SHP77 (cell line): ENCODE measurements at regions not wholly inside any gene's neighbourhood (a gene's known extent, or its start where the extent isn't known, plus 50 kb on each side); places are given as distances from the start of the nearest gene placed in this dataset.

ENCODE experiments used
- DNase-seq, 2 experiments: peaks; one replicate each; lab custom pipeline; 2025; lab: John Stamatoyannopoulos, UW

GRCh38 chr4:20302336-20302735, 50.6 kb downstream of the SLIT2 start:
- DNase-seq = no peak

- DNase-seq = no peak
These were observed 54.3 kb downstream of the SLIT2 start for GRCh38 chr4:20305976-20306375.

DNA sequence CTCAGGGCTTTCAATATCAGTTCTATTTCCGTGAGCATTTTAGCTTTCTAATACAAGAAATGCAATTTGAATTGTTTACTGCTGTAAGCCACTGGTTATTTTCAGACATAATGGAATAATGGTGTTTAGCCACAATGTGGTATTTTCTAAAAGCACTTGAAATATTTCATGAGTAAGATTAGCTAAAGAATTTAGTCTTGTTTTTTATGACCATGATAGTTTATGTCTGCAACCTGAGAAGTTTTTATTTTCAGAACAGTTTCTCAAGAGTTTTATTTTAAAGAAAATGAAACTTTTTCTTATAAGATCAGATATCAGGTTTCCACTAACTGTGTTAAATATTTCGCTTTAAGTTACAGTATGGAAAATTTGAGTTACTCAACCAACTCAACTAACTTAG, 60.2 kb downstream of the SLIT2 start:
- no peak for DNase-seq

DNA sequence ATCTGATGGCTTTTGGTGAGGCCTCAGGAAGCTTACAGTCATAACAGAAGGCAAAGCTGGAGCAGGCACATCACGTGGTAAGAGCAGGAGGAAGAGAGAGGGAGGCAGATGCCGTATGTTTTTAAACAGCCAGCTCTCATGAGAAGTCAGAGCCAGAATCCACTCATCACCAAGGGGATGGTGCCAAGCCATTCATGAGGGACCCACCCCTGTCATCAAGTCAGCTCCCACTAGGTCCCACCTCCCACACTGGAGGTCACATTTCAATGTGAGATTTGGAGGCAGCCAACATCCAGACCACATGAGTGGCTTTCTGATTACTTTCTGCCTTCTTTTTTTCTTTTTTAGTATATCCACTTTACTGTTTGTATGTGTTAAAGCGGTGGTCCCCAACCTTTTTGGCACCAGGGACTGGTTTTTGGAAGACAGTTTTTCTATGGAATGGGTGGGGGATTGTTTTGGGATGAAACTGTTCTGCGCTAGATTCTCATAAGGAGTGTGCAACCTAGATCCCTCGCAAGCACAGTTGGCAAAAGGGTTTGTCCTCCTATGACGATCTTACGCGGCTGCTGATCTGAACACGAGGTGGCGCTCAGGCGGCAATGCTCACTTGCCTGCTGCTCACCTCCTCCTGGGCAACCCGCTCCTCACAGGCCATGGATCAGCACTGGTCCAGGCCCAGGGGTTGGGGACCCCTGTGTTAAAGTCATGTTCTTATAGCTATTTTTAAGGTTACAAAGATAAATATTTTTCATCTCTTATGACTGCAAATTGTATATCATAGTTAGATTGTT, 61.7 kb downstream of the SLIT2 start:
- DNase-seq = no peak

DNA sequence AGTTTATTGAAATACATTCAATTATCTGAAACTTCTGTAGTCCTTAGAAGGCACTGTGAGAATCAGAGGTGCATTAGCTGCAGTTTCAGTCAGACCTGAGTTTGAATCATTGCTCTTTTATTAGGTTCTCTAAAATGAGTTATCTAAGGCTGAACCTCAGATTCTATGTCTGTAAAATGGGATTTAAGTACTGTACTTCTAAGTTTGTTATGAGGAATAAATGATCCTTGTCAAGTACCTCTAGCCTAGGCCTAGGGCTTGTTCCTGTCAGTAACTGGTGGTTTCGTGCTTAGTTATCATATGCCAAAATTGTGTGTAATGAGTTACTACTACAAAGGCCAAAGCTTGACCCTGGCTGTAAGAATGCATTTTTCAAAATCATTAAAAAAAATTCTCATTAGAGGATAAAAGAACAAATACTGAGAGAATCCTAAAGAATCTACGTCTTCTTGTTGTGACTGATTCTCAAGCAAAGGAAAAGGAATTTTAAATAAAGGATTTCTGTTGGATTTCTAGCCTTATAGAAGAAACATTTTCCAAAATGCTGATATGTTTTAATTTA, 65.8 kb downstream of the SLIT2 start:
- no peak for DNase-seq

- no peak for DNase-seq
These were observed 66.5 kb downstream of the SLIT2 start for GRCh38 chr4:20318001-20318908.

DNA sequence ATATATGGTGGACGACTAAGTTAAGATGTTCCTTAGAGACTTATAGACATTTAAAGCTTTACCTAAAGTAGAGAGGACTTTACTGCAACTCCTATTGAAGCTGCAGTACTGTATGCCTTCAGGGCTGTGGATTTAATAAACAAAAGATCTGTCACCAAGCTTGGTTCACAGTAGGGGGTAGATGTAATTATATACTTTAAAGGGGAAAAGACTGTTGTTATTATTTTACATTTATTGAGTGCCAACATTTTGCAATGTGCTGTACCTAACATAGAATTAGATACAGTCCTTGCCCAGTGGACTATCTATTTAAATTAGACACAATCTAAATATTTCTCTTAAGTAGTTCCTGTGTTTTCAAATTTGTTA, 67.2 kb downstream of the SLIT2 start:
- no peak for DNase-seq

DNA sequence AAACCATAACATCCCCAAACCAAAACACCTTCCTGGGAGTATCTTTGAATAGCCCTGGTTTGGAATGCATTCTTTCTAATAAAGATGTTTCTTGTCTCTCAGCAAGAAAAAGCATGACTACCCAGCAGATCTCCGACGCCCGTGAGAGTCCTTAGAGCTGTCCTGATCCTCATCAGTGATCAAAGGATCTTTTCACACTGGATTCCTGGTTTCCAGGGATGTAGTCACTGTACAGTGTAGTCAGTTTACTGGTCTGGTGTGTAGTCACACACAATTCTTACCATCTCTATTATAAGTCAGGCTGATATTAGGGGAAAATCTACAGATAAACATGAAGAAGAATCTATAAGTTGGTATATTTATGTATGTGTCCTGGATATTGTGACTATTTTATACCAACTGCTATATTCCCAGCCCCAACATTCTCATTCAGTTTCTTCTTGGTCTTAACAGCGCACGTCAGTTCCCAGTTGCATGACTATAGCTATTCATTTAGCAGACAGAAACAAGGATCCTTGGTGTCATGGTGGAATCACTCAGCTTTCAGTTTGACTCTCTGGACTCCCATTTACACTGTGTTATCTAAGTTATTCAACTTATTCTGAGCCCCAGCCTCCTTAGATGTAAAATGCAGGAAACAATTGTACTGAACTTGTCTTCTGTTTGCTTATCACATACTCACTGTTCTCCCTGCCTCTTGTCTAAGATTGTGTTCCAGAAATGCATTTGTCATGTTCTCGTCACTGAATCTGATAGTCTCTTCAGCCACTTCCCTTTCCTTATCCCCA, 68.3 kb downstream of the SLIT2 start:
- DNase-seq = no peak

GRCh38 chr4:20323991-20324390, 72.3 kb downstream of the SLIT2 start:
- no peak for DNase-seq

- DNase-seq = no peak
These were observed 74.8 kb downstream of the SLIT2 start for GRCh38 chr4:20326460-20326859.

GRCh38 chr4:20326977-20327376, 75.3 kb downstream of the SLIT2 start:
- no peak for DNase-seq

- DNase-seq = no peak
These were observed 76.1 kb downstream of the SLIT2 start for GRCh38 chr4:20327808-20328207.

- DNase-seq = no peak
These were observed 79.9 kb downstream of the SLIT2 start for GRCh38 chr4:20331642-20332041.

- DNase-seq = no peak
These were observed 81.5 kb downstream of the SLIT2 start for GRCh38 chr4:20333141-20333715.

DNA sequence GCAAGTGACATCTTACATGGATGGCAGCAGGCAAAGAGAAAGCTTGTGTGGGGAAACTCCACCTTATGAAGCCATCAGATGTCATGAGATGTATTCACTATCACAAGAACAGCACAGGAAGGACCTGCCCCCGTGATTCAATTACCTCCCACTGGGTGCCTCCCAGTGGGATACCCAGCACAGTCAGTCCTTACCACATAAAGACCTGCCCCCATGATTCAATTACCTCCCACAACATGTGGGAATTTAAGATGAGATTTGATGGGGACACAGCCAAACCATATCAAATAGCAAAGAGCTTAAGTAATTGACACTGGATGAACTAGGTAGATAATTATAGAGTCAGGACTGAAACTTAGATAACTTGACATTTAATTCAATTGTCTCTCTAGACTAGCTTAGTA, 85.6 kb downstream of the SLIT2 start:
- no peak for DNase-seq

DNA sequence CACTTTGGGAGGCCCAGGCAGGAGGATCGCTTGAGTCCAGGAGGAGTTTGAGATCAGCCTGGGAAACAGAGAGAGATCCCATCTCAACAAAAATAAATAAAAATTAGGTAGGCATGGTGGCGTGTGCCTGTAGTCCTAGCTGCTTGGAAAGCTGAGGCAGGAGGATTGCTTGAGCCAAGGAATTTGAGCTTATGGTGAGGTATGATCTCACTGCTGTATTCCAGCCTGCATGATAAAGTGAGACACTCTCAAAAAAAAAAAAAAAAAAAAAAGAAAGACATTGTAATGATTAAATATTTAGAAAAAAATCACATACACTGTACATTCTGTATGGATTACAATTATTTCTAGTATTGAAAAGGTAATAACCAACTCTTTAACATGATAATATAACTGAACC, 87.1 kb downstream of the SLIT2 start:
- DNase-seq = no peak

DNA sequence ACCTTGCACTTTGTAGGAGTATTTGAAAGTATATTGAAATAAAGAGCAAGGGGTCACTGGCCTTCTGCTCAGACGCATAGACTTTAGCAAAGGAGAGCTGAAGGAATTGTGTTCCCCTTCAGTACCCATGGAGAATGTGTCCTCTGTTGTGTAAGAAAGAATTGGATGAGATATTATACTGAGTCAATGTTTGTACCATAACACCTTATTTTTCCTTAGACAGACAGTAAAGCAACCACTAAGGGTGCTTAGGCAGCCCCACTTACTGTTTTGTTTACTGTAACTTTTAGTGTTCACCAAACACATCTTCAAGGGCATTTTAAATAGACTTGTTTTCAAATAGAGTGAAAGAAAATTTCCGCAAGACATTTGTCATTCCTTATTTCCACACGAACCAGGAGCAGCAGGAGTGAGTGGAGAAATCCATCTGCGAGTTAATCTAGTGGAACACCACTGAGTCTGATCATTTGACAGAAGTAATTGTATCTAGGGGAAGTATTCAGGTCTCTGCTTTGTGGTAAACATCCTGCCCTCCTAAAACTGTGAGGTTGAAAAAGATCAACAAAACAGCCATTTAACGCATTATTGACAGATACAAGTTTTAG, 89.5 kb downstream of the SLIT2 start:
- DNase-seq = no peak

GRCh38 chr4:20347531-20347930, 95.8 kb downstream of the SLIT2 start:
- DNase-seq = no peak

GRCh38 chr4:20348411-20348810, 96.7 kb downstream of the SLIT2 start:
- DNase-seq = no peak

GRCh38 chr4:20351360-20352162, 99.9 kb downstream of the SLIT2 start:
- no peak for DNase-seq

GRCh38 chr4:20352163-20352431, 100.4 kb downstream of the SLIT2 start:
- no peak for DNase-seq
